GM18508 (cell line): ENCODE measurements at regions not wholly inside any gene's neighbourhood (a gene's known extent, or its start where the extent isn't known, plus 50 kb on each side); places are given as distances from the start of the nearest gene placed in this dataset.

ENCODE experiments used
- ATAC-seq: cut with Tn5 transposase; IDR thresholded peaks from one replicate; pipeline ENCODE4 v1.9.1; 2021; ENCODE audit warnings: moderate number of reproducible peaks; ENCODE audit not compliant: insufficient read depth, unreplicated experiment

- no peak for ATAC-seq
Observed at GRCh38 chr3:117411971-117412370, 702.4 kb downstream of the TUSC7 start.

GRCh38 chr3:117417411-117417810 is 707.8 kb downstream of the TUSC7 start:
- ATAC-seq = no peak

- no peak for ATAC-seq
Observed at GRCh38 chr3:117427081-117427480, 717.5 kb downstream of the TUSC7 start.

- ATAC-seq = no peak
Observed at GRCh38 chr3:117433427-117433826, 723.8 kb downstream of the TUSC7 start.

GRCh38 chr3:117434661-117435412 is 725.3 kb downstream of the TUSC7 start:
- no peak for ATAC-seq

- no peak for ATAC-seq
Observed at GRCh38 chr3:117435506-117435905, 725.9 kb downstream of the TUSC7 start.

GRCh38 chr3:117439812-117440211 is 730.2 kb downstream of the TUSC7 start:
- ATAC-seq = no peak

- no peak for ATAC-seq
Observed at GRCh38 chr3:117441851-117442250, 732.3 kb downstream of the TUSC7 start.

- ATAC-seq = no peak
Observed at GRCh38 chr3:117442566-117442965, 733.0 kb downstream of the TUSC7 start.

GRCh38 chr3:117443014-117443413 is 733.4 kb downstream of the TUSC7 start:
- ATAC-seq = no peak

GRCh38 chr3:117444175-117444574 is 734.6 kb downstream of the TUSC7 start:
- ATAC-seq = no peak

GRCh38 chr3:117447419-117447818 is 737.8 kb downstream of the TUSC7 start:
- no peak for ATAC-seq

- no peak for ATAC-seq
Observed at GRCh38 chr3:117450026-117450425, 740.4 kb downstream of the TUSC7 start.

GRCh38 chr3:117454254-117454653 is 744.7 kb downstream of the TUSC7 start:
- ATAC-seq = no peak

GRCh38 chr3:117454908-117455307 is 745.3 kb downstream of the TUSC7 start:
- ATAC-seq = no peak

- no peak for ATAC-seq
Observed at GRCh38 chr3:117455782-117456181, 746.2 kb downstream of the TUSC7 start.

GRCh38 chr3:117463276-117464115 is 753.9 kb downstream of the TUSC7 start:
- no peak for ATAC-seq

- no peak for ATAC-seq
Observed at GRCh38 chr3:117471831-117472230, 762.3 kb downstream of the TUSC7 start.

- no peak for ATAC-seq
Observed at GRCh38 chr3:117473981-117474538, 764.5 kb downstream of the TUSC7 start.

- ATAC-seq = no peak
Observed at GRCh38 chr3:117476572-117476971, 767.0 kb downstream of the TUSC7 start.

- ATAC-seq = no peak
Observed at GRCh38 chr3:117477214-117477755, 767.7 kb downstream of the TUSC7 start.
